Endodermal cell (in vitro differentiated cells): ENCODE measurements at regions not wholly inside any gene's neighbourhood (a gene's known extent, or its start where the extent isn't known, plus 50 kb on each side); places are given as distances from the start of the nearest gene placed in this dataset.

Experiments
- DNase-seq: peaks from one replicate; pipeline ENCODE4 v3.0.0-alpha.2; 2017
- H3K27ac ChIP-seq: 2 replicates; pipeline ENCODE4 v1.5.1; 2013; ENCODE audit warnings: mild to moderate bottlenecking, low read depth, low read length, moderate library complexity
- H3K27me3 ChIP-seq: 2 replicates; pipeline ENCODE4 v1.6.1; 2013; ENCODE audit warnings: mild to moderate bottlenecking, low read length, moderate library complexity; ENCODE audit not compliant: insufficient read depth, control insufficient read depth, poor library complexity, severe bottlenecking
- H3K36me3 ChIP-seq: 2 replicates; pipeline ENCODE4 v1.7.0; 2013; ENCODE audit warnings: mild to moderate bottlenecking, low read length, moderate library complexity; ENCODE audit not compliant: control insufficient read depth, insufficient read depth
- H3K4me1 ChIP-seq: one replicate; pipeline ENCODE4 v1.7.0; 2013; ENCODE audit warnings: low read length; ENCODE audit not compliant: control insufficient read depth, insufficient read depth
- H3K4me3 ChIP-seq: 2 replicates; pipeline ENCODE4 v1.5.1; 2013; ENCODE audit warnings: mild to moderate bottlenecking, low read length, moderate library complexity
- H3K9ac ChIP-seq: 2 replicates; pipeline ENCODE4 v1.6.1; 2013; ENCODE audit warnings: mild to moderate bottlenecking, low read length, moderate library complexity; ENCODE audit not compliant: poor library complexity, severe bottlenecking; ENCODE audit errors: extremely low read depth
- H3K9me3 ChIP-seq: 2 replicates; pipeline ENCODE4 v1.6.1; 2013; ENCODE audit warnings: mild to moderate bottlenecking, low read length, moderate library complexity; ENCODE audit not compliant: control insufficient read depth
- H3K27ac Mint-ChIP-seq: 2 replicates; pipeline ENCODE4 v1.8.0; 2020; ENCODE audit warnings: mixed read lengths
- H3K27me3 Mint-ChIP-seq: 2 replicates; pipeline ENCODE4 v1.8.0; 2021; ENCODE audit warnings: mild to moderate bottlenecking, mixed read lengths; ENCODE audit not compliant: insufficient read depth
- H3K36me3 Mint-ChIP-seq: 2 replicates; pipeline ENCODE4 v1.8.0; 2020; ENCODE audit warnings: low read depth, mixed read lengths
- H3K4me1 Mint-ChIP-seq: 2 replicates; pipeline ENCODE4 v1.8.0; 2020; ENCODE audit warnings: mixed read lengths
- H3K4me3 Mint-ChIP-seq: 2 replicates; pipeline ENCODE4 v1.8.0; 2020; ENCODE audit warnings: mild to moderate bottlenecking, moderate library complexity, mixed read lengths
- H3K9me3 Mint-ChIP-seq: 2 replicates; pipeline ENCODE4 v1.8.0; 2020; ENCODE audit warnings: mild to moderate bottlenecking, mixed read lengths
- WGBS, 2 experiments: methylation state at CpG; one replicate each; pipeline versions ENCODE4 v1.1.5 to v1.1.7; 2013; ENCODE audit warnings: missing lambda C conversion rate in 2 of 2, mixed read lengths in 1 of 2; ENCODE audit not compliant: insufficient coverage in 1 of 2, insufficient read length in 1 of 2; 5-methylcytosine and 5-hydroxymethylcytosine counted together
- TF ChIP-seq, protein P1 (sequence below): fragments of 200-600 bp; sonication (generic); conservative IDR thresholded peaks from 2 replicates; pipeline ENCODE4 v1.5.0; 2021; ENCODE audit warnings: antibody characterized with exemption, mild to moderate bottlenecking

DNA sequence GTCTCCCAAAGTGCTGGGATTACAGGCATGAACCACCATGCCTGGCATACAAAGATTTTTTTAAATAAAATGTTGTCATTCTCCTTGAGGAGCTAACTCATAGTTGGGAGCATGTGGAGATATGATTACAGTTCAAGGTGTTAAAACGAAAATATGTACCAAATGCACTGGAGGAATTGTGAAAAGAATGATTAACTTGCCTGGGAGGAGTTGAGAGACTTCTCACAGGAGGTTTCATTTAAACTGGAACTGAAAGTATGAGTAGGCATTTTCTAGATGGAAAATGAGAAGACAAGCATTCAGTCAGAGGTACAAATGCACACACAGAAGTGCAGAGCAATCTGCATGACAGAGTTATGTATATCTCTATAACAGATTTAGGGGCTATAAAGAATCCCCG is 126.6 kb upstream of the PDE1A start:
- no peaks in the 10 kb centered on the region for H3K9me3 ChIP-seq
- WGBS, 2 experiments = 80 to 96% methylated on average over 2 of the region's 2 CpGs
- Mint-ChIP-seq H3K27ac (no peak overlapping the region), H3K27me3 (no peaks in the 10 kb centered on the region), H3K9me3 (no peaks in the 10 kb centered on the region), H3K4me3 (no peak overlapping the region), H3K36me3 (no peaks in the 10 kb centered on the region), H3K4me1 (peaks cover 3% of the 10 kb centered on the region)
- no peak overlapping the region for H3K27ac ChIP-seq
- no peaks in the 10 kb centered on the region for H3K36me3 ChIP-seq
- DNase-seq = no peak
- no peak overlapping the region for H3K4me3 ChIP-seq
- TF ChIP-seq, protein P1, sequence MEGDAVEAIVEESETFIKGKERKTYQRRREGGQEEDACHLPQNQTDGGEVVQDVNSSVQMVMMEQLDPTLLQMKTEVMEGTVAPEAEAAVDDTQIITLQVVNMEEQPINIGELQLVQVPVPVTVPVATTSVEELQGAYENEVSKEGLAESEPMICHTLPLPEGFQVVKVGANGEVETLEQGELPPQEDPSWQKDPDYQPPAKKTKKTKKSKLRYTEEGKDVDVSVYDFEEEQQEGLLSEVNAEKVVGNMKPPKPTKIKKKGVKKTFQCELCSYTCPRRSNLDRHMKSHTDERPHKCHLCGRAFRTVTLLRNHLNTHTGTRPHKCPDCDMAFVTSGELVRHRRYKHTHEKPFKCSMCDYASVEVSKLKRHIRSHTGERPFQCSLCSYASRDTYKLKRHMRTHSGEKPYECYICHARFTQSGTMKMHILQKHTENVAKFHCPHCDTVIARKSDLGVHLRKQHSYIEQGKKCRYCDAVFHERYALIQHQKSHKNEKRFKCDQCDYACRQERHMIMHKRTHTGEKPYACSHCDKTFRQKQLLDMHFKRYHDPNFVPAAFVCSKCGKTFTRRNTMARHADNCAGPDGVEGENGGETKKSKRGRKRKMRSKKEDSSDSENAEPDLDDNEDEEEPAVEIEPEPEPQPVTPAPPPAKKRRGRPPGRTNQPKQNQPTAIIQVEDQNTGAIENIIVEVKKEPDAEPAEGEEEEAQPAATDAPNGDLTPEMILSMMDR = no peak
- no peak overlapping the region for H3K9ac ChIP-seq
- no peaks in the 10 kb centered on the region for H3K27me3 ChIP-seq
- no peaks in the 10 kb centered on the region for H3K4me1 ChIP-seq

DNA sequence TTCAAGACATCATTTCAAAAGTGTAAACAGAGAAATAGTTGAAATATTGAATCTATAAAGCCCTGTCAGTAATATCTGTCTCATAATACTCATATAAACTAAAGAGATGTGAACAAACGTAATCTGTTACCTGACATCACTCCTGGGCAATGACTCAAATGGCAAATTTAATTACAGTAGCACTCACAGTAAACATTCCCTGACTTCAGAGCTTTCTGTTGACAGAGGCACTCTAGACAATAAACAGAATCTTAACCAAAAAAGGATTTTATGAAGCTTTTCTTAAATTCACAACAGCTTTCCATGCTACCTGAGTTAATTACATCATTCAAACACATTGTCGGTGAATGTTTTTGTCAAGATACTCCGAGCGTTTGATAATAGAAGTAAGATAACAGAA is 128.1 kb upstream of the PDE1A start:
- Mint-ChIP-seq H3K4me3 (no peak overlapping the region), H3K9me3 (no peaks in the 10 kb centered on the region), H3K27me3 (no peaks in the 10 kb centered on the region), H3K27ac (no peak overlapping the region), H3K4me1 (peaks cover 3% of the 10 kb centered on the region), H3K36me3 (no peaks in the 10 kb centered on the region)
- H3K27me3 ChIP-seq = no peaks in the 10 kb centered on the region
- H3K27ac ChIP-seq = no peak overlapping the region
- H3K9me3 ChIP-seq = no peaks in the 10 kb centered on the region
- H3K4me3 ChIP-seq = no peak overlapping the region
- no peak for DNase-seq
- H3K4me1 ChIP-seq = no peaks in the 10 kb centered on the region
- no peak overlapping the region for H3K9ac ChIP-seq
- TF ChIP-seq, protein P1 = no peak
- no peaks in the 10 kb centered on the region for H3K36me3 ChIP-seq
- WGBS, 2 experiments = 86 to 96% methylated on average over 1 to 4 of the region's 4 CpGs

DNA sequence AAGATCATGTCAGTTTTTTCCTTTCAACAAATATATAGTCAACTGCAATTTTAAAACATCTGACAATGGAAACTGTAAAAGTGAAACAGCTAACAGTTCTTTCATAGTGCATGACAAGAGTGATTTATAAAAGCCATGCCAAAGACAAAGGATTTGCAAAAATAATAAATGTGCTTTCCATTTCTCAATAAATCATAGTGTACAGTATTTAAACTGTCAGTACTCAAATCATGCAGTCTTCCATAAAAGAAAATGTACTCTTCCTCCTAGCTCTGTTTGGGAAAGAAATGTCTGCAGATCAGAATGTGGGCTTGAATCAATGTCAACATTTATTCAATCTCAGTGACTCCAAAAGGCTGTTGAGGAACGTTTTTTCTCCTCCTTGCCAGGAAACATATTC is 131.7 kb upstream of the PDE1A start:
- Histone ChIP-seq H3K27me3 (no peaks in the 10 kb centered on the region), H3K9ac (no peak overlapping the region), H3K36me3 (no peaks in the 10 kb centered on the region), H3K4me3 (no peak overlapping the region), H3K27ac (no peak overlapping the region), H3K9me3 (no peaks in the 10 kb centered on the region), H3K4me1 (no peaks in the 10 kb centered on the region)
- Mint-ChIP-seq H3K36me3 (no peaks in the 10 kb centered on the region), H3K4me1 (no peaks in the 10 kb centered on the region), H3K9me3 (peaks cover 2% of the 10 kb centered on the region), H3K27ac (no peak overlapping the region), H3K4me3 (no peak overlapping the region), H3K27me3 (no peaks in the 10 kb centered on the region)
- DNase-seq = no peak
- TF ChIP-seq, protein P1 = no peak
- 61 to 71% methylated on average over 1 of the region's 1 CpG for WGBS, 2 experiments
